ENCODE measurements at regions not wholly inside any gene's neighbourhood (a gene's known extent, or its start where the extent isn't known, plus 50 kb on each side); places are given as distances from the start of the nearest gene placed in this dataset.

- TF ChIP-seq EZH2 (IDR thresholded peaks at IDR 0.05) (no peak), POLR2AphosphoS5 (IDR thresholded peaks at IDR 0.05; ENCODE audit: borderline replicate concordance, low read depth, low read length) (no peak)
Observed at GRCh38 chr7:415646-416525, 103.8 kb downstream of the PDGFA start.

Measured in SK-N-MC (cell line).